Breast epithelium (tissue), 4 donors: ENCODE measurements at regions not wholly inside any gene's neighbourhood (a gene's known extent, or its start where the extent isn't known, plus 50 kb on each side); places are given as distances from the start of the nearest gene placed in this dataset.

Experiments used
- DNase-seq, 2 donors: peaks; one replicate each; pipeline ENCODE4 v3.0.0-alpha.2; 2019; ENCODE audit warnings: low spot score in 2 of 2
- H3K27ac ChIP-seq, 2 donors: fragments of 200-600 bp; sonication (generic) in 1 of 2; one replicate each; pipeline ENCODE4 v1.5.1; 2016 to 2019; ENCODE audit warnings: mild to moderate bottlenecking in 1 of 2
- H3K27me3 ChIP-seq, 2 donors: fragments of 200-600 bp; sonication (generic) in 1 of 2; one replicate each; pipeline versions ENCODE4 v1.5.1 to v1.6.0; 2017 to 2019; ENCODE audit warnings: control low read depth in 1 of 2, mild to moderate bottlenecking in 1 of 2
- H3K36me3 ChIP-seq: fragments of 200-600 bp; one replicate; pipeline ENCODE4 v1.5.1; 2019
- H3K4me1 ChIP-seq, 2 donors: fragments of 200-600 bp; sonication (generic); one replicate each; pipeline ENCODE4 v1.5.1; 2016 to 2019; ENCODE audit warnings: control low read depth in 1 of 2
- H3K4me3 ChIP-seq, 3 donors: fragments of 200-600 bp; sonication (generic); 1 replicate in 2 of 3; 2 replicates in 1 of 3; pipeline ENCODE4 v1.5.1; 2016 to 2019; ENCODE audit warnings: mild to moderate bottlenecking in 3 of 3, moderate library complexity in 2 of 3
- H3K9me3 ChIP-seq, 2 donors: fragments of 200-600 bp; sonication (generic) in 1 of 2; one replicate each; pipeline ENCODE4 v1.5.1; 2016 to 2019; ENCODE audit warnings: control low read depth in 1 of 2
- POLR2A ChIP-seq: fragments of 450-650 bp; IDR thresholded peaks from one replicate; pipeline ENCODE4 v1.6.1; 2016; ENCODE audit warnings: antibody characterized with exemption, mild to moderate bottlenecking, moderate library complexity
- POLR2AphosphoS5 ChIP-seq, 3 donors: sonication (generic); formaldehyde crosslinking; IDR thresholded peaks; one replicate each; pipeline ENCODE4 v1.6.1; 2017; ENCODE audit warnings: antibody characterized with exemption in 3 of 3
- intact Hi-C: fragments of 100-400 bp; cut with DNase I; formaldehyde crosslinking; loops from one replicate; pipeline ENCODE4 v1.15.1; 2023; ENCODE audit warnings: low total_unique reads
- TF ChIP-seq, protein P1 (sequence below), 3 donors: fragments of 450-650 bp; IDR thresholded peaks; one replicate each; pipeline ENCODE4 v1.5.1; 2016 to 2017; ENCODE audit warnings: antibody characterized with exemption in 3 of 3, mild to moderate bottlenecking in 3 of 3, moderate library complexity in 3 of 3

DNA sequence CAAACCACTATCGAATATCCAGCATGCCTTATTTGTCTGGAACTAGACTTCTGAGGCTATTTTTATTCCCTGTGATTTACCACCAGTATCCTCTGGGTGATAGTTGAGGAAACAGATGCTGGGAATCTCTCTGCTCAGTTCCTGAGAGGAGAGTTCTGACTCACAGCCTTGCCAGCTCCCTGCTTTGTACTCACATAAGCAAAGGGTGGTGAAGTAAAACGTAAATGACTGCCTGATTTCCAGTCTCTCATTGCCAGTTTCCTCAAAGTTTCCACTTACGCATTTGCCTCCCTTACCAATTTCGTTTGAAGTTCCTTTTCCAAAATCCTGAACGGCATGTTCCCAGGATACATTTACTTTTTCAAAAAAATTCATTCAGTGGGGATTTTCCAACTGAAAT is 69.2 kb upstream of the HNRNPA3 start:
- no peak overlapping the region for H3K27ac ChIP-seq
- peaks cover 0 to 15% of the 10 kb centered on the region in 2 donors for H3K27me3 ChIP-seq
- intact Hi-C loops, result loop anchor here (10.0 kb wide), 1 partner anchor 1009 kb away; no protein-coding TSS in a partner anchor
- DNase-seq, result no peak
- H3K36me3 ChIP-seq, result no peaks in the 10 kb centered on the region
- no peak overlapping the region for H3K4me3 ChIP-seq
- no peaks in the 10 kb centered on the region for H3K4me1 ChIP-seq
- H3K9me3 ChIP-seq, result no peaks in the 10 kb centered on the region
- no peak for TF ChIP-seq POLR2A
- no peak for TF ChIP-seq POLR2AphosphoS5 (IDR thresholded peaks at IDR 0.05)
- TF ChIP-seq, protein P1, sequence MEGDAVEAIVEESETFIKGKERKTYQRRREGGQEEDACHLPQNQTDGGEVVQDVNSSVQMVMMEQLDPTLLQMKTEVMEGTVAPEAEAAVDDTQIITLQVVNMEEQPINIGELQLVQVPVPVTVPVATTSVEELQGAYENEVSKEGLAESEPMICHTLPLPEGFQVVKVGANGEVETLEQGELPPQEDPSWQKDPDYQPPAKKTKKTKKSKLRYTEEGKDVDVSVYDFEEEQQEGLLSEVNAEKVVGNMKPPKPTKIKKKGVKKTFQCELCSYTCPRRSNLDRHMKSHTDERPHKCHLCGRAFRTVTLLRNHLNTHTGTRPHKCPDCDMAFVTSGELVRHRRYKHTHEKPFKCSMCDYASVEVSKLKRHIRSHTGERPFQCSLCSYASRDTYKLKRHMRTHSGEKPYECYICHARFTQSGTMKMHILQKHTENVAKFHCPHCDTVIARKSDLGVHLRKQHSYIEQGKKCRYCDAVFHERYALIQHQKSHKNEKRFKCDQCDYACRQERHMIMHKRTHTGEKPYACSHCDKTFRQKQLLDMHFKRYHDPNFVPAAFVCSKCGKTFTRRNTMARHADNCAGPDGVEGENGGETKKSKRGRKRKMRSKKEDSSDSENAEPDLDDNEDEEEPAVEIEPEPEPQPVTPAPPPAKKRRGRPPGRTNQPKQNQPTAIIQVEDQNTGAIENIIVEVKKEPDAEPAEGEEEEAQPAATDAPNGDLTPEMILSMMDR (IDR thresholded peaks at IDR 0.05), result no peak

DNA sequence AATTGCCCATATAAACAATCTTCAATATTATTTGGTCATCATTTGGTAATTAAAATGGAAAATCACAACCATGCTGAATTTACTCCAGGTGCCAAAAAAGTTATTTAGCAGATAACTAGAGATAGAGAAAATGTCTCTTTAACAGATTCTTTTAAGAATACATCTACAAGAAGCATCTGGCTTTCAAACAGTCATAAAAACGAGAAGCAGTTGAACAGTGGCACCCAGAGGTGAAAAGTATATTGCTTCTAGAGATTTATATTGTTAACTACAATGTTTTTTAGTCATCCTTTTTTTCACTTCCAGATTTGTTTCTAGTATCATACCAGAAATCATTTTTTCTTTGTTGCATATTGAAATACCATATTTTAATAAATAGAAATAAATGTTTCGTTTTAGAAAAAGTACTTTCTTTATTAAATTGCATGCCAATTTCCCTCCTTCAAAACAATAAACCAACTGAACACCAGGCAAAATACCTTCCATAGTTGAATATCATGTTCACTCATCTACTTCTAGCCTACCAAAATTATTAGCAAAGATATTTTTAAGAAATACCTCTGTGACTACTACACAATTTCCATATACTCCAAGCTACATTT is 65.4 kb upstream of the HNRNPA3 start:
- TF ChIP-seq, protein P1 (IDR thresholded peaks at IDR 0.05), result peak; percentile 35 to 50 (median 44)
- no peak for TF ChIP-seq POLR2AphosphoS5 (IDR thresholded peaks at IDR 0.05)
- H3K27me3 ChIP-seq, result peaks cover 0 to 15% of the 10 kb centered on the region in 2 donors
- H3K4me1 ChIP-seq, result no peaks in the 10 kb centered on the region
- no peaks in the 10 kb centered on the region for H3K9me3 ChIP-seq
- no peak for DNase-seq
- no peaks in the 10 kb centered on the region for H3K36me3 ChIP-seq
- H3K27ac ChIP-seq, result no peak overlapping the region
- intact Hi-C loops, result loop anchor here (10.0 kb wide), 1 partner anchor 1012 kb away; no protein-coding TSS in a partner anchor
- H3K4me3 ChIP-seq, result no peak overlapping the region

DNA sequence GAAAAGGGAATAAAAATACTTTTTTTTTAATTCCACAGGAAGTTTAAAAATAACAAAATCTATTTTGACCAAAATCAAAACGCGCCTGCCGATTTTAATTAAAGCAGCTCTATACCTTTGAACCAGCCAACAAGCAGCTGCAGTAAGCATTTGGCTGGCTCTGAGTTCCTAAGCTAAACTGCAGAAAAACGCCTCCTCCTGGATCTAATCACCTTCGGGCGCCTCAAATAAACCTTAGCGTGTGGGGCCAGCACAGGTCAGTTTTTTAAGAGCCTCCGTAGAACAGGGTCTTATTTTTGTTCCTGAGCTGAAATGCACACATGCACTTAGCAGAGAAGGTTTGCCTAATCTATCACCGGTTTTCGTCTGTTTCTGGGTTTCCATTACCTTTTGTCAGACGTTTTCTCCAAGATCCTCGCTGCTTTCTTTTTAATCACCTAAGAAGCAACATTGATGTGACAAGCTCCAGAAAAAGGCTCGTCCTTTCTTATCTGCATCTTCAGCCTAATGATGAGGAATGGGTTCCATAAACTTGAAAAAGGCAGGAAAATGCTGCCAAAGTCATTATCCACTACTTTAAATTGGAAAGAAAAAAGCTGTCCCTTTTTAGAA is 64.7 kb upstream of the HNRNPA3 start:
- H3K27ac ChIP-seq, result no peak overlapping the region
- no peaks in the 10 kb centered on the region for H3K9me3 ChIP-seq
- peak overlapping the region in 2 of 3 donors; percentile 41 to 57 for H3K4me3 ChIP-seq
- TF ChIP-seq POLR2AphosphoS5 (IDR thresholded peaks at IDR 0.05) (no peak), POLR2A (no peak)
- TF ChIP-seq, protein P1 (IDR thresholded peaks at IDR 0.05), result no peak
- no peaks in the 10 kb centered on the region for H3K4me1 ChIP-seq
- H3K27me3 ChIP-seq, result peaks cover 0 to 15% of the 10 kb centered on the region in 2 donors
- DNase-seq, result no peak
- H3K36me3 ChIP-seq, result no peaks in the 10 kb centered on the region
- intact Hi-C loops, result loop anchor here (10.0 kb wide), 1 partner anchor 1013 kb away; no protein-coding TSS in a partner anchor

DNA sequence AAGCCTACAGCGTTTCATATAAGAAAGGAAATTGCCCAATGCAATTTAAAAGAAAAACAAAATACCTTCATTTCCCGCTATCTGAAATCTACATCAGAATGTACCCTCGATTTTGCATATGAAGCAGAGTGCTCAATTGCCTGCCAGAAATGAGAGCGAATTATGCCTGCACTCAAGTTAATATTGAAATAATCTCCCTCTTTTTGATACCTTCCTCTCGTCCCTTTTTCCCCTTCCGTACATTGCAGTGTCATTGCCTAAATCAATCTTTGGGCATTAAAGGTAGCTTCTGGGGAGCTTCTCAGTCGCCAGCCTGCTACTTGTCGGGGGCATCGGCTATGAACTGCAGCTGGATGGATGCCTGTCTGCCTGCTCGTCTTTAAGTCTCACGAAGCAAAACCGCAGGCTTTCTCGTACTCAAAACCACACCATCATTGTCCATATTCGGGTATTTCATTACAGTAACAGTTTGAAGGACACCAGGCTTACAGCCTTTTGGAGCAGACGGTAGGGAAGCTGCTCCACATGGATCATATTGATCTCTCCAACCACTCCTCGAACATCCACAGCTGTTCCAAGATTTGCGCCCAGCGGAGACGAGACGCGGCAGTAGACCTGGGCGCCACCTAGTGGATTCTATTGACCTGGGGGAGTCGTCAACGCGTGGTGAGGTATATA is 64.0 kb upstream of the HNRNPA3 start:
- H3K36me3 ChIP-seq, result no peaks in the 10 kb centered on the region
- no peak for TF ChIP-seq POLR2AphosphoS5 (IDR thresholded peaks at IDR 0.05)
- TF ChIP-seq, protein P1 (IDR thresholded peaks at IDR 0.05), result peak; percentile 56 to 74 (median 60)
- H3K9me3 ChIP-seq, result no peaks in the 10 kb centered on the region
- H3K27me3 ChIP-seq, result peaks cover 0 to 15% of the 10 kb centered on the region in 2 donors
- DNase-seq, result peak; percentile 53 to 75
- peak overlapping the region; percentile 30 to 57 (median 41) for H3K4me3 ChIP-seq
- no peaks in the 10 kb centered on the region for H3K4me1 ChIP-seq
- intact Hi-C loops, result loop anchor here (10.0 kb wide), 1 partner anchor 1014 kb away; no protein-coding TSS in a partner anchor
- no peak overlapping the region for H3K27ac ChIP-seq

DNA sequence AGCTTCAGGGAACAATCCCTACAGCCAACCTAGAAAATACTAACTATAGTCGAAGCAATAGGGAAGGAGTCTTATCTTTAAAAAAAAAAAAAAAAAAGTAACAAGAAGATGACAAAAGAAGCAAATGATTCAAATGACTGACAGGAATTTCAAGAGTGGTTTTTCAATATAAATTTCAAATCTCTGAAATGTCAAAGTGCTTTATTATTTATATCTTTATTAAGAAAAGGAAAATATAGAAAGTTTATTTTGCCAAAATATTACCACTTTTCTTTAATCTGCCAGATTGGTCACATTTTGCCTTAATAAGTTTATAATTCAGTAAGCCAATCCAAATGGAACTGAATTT is 63.5 kb upstream of the HNRNPA3 start:
- Histone ChIP-seq H3K27ac (no peak overlapping the region), H3K9me3 (no peaks in the 10 kb centered on the region), H3K36me3 (no peaks in the 10 kb centered on the region), H3K4me3 (peak overlapping the region; percentile 30 to 57 (median 41)), H3K27me3 (peaks cover 0 to 15% of the 10 kb centered on the region in 2 donors), H3K4me1 (no peaks in the 10 kb centered on the region)
- TF ChIP-seq POLR2A, result no peak
- TF ChIP-seq, protein P1 (IDR thresholded peaks at IDR 0.05), result no peak
- no peak for TF ChIP-seq POLR2AphosphoS5 (IDR thresholded peaks at IDR 0.05)
- intact Hi-C loops, result loop anchor here (10.0 kb wide), 1 partner anchor 1014 kb away; no protein-coding TSS in a partner anchor
- no peak for DNase-seq
